Tibial nerve (tissue), 4 donors: ENCODE measurements at regions not wholly inside any gene's neighbourhood (a gene's known extent, or its start where the extent isn't known, plus 50 kb on each side); places are given as distances from the start of the nearest gene placed in this dataset.

Source experiments
- DNase-seq, 2 donors: peaks; one replicate each; pipeline ENCODE4 v3.0.0-alpha.2; 2019; ENCODE audit warnings: low spot score in 2 of 2
- H3K27ac ChIP-seq, 4 donors: fragments of 200-600 bp; sonication (generic) in 3 of 4; one replicate each; pipeline ENCODE4 v1.5.1; 2017 to 2019; ENCODE audit warnings: mild to moderate bottlenecking in 1 of 4
- H3K27me3 ChIP-seq, 2 donors: fragments of 200-600 bp; sonication (generic) in 1 of 2; one replicate each; pipeline versions ENCODE4 v1.5.1 to v1.6.0; 2017 to 2019
- H3K36me3 ChIP-seq, 3 donors: fragments of 200-600 bp; sonication (generic); one replicate each; pipeline ENCODE4 v1.5.1; 2018 to 2019
- H3K4me1 ChIP-seq, 4 donors: fragments of 200-600 bp; sonication (generic) in 3 of 4; one replicate each; pipeline ENCODE4 v1.5.1; 2017 to 2019
- H3K4me3 ChIP-seq, 4 donors: fragments of 200-600 bp; sonication (generic) in 3 of 4; one replicate each; pipeline ENCODE4 v1.5.1; 2017 to 2019; ENCODE audit warnings: mild to moderate bottlenecking in 1 of 4, moderate library complexity in 1 of 4
- H3K9me3 ChIP-seq, 4 donors: fragments of 200-600 bp; sonication (generic) in 3 of 4; one replicate each; pipeline ENCODE4 v1.5.1; 2017 to 2019
- CTCF ChIP-seq, 5 experiments: fragments of 200-600 bp in 3 of 5; fragments of 450-650 bp in 2 of 5; sonication (generic) in 3 of 5; IDR thresholded peaks; one replicate each; pipeline ENCODE4 v1.5.1; 2016 to 2019; ENCODE audit warnings: antibody characterized with exemption in 5 of 5, mild to moderate bottlenecking in 3 of 5, moderate library complexity in 2 of 5
- EP300 ChIP-seq, 2 donors: sonication (generic); formaldehyde crosslinking; IDR thresholded peaks; one replicate each; pipeline ENCODE4 v1.6.1; 2017; ENCODE audit warnings: antibody characterized with exemption in 2 of 2, mild to moderate bottlenecking in 1 of 2
- POLR2A ChIP-seq, 2 donors: fragments of 450-650 bp; IDR thresholded peaks; one replicate each; pipeline ENCODE4 v1.6.1; 2017; ENCODE audit warnings: antibody characterized with exemption in 2 of 2, mild to moderate bottlenecking in 2 of 2, moderate library complexity in 2 of 2
- WGBS, 2 donors: methylation state at CpG; one replicate each; pipeline ENCODE4 v1.1.5; 2018; 5-methylcytosine and 5-hydroxymethylcytosine counted together

- WGBS, 2 donors: 76 to 89% methylated on average over 2 of the region's 2 CpGs
- Histone ChIP-seq H3K4me1 (no peaks in the 10 kb centered on the region), H3K36me3 (no peaks in the 10 kb centered on the region), H3K27ac (no peak overlapping the region), H3K9me3 (peaks cover 0 to 7% (median 0%) of the 10 kb centered on the region in 4 donors), H3K4me3 (no peak overlapping the region), H3K27me3 (no peaks in the 10 kb centered on the region)
- no peak for DNase-seq
- no peak for TF ChIP-seq EP300 (IDR thresholded peaks at IDR 0.05)
- no peak for TF ChIP-seq CTCF (IDR thresholded peaks at IDR 0.05)
- no peak for TF ChIP-seq POLR2A (IDR thresholded peaks at IDR 0.05)
These were observed 1627.6 kb downstream of the SI start for GRCh38 chr3:163450698-163451097.

GRCh38 chr3:163438760-163439159 lies 1639.5 kb downstream of the SI start:
- no peak for DNase-seq
- 92 to 96% methylated on average over 2 of the region's 2 CpGs for WGBS, 2 donors
- TF ChIP-seq CTCF (IDR thresholded peaks at IDR 0.05): no peak
- Histone ChIP-seq H3K4me3 (no peak overlapping the region), H3K27ac (no peak overlapping the region), H3K9me3 (peaks cover 0 to 9% (median 3%) of the 10 kb centered on the region in 4 donors), H3K27me3 (no peaks in the 10 kb centered on the region), H3K36me3 (no peaks in the 10 kb centered on the region), H3K4me1 (no peaks in the 10 kb centered on the region)

GRCh38 chr3:163422671-163423070 lies 1655.6 kb downstream of the SI start:
- Histone ChIP-seq H3K4me3 (no peak overlapping the region), H3K9me3 (no peaks in the 10 kb centered on the region), H3K4me1 (no peaks in the 10 kb centered on the region), H3K36me3 (no peaks in the 10 kb centered on the region), H3K27me3 (no peaks in the 10 kb centered on the region), H3K27ac (no peak overlapping the region)
- WGBS, 2 donors: 86% methylated on average over 3 of the region's 3 CpGs
- no peak for DNase-seq
- TF ChIP-seq POLR2A (IDR thresholded peaks at IDR 0.05) (no peak), EP300 (IDR thresholded peaks at IDR 0.05) (no peak), CTCF (IDR thresholded peaks at IDR 0.05) (no peak)

GRCh38 chr3:163391407-163392181 lies 1686.7 kb downstream of the SI start:
- H3K27ac ChIP-seq: no peak overlapping the region
- no peaks in the 10 kb centered on the region for H3K4me1 ChIP-seq
- TF ChIP-seq CTCF (IDR thresholded peaks at IDR 0.05) (no peak), POLR2A (IDR thresholded peaks at IDR 0.05) (no peak), EP300 (IDR thresholded peaks at IDR 0.05) (no peak)
- DNase-seq: no peak
- H3K4me3 ChIP-seq: no peak overlapping the region
- WGBS, 2 donors: 87 to 94% methylated on average over 3 of the region's 3 CpGs
- H3K27me3 ChIP-seq: no peaks in the 10 kb centered on the region
- no peaks in the 10 kb centered on the region for H3K36me3 ChIP-seq
- H3K9me3 ChIP-seq: peaks cover 0 to 4% (median 0%) of the 10 kb centered on the region in 4 donors

- Histone ChIP-seq H3K27ac (no peak overlapping the region), H3K9me3 (no peaks in the 10 kb centered on the region), H3K4me1 (no peaks in the 10 kb centered on the region), H3K27me3 (no peaks in the 10 kb centered on the region), H3K4me3 (no peak overlapping the region), H3K36me3 (no peaks in the 10 kb centered on the region)
- WGBS, 2 donors: 42 to 52% methylated on average over 1 of the region's 1 CpG
- no peak for DNase-seq
- TF ChIP-seq CTCF (IDR thresholded peaks at IDR 0.05) (no peak), EP300 (IDR thresholded peaks at IDR 0.05) (no peak), POLR2A (IDR thresholded peaks at IDR 0.05) (no peak)
These were observed 1693.9 kb downstream of the SI start for GRCh38 chr3:163384383-163384782.
